GM12878 (cell line): ENCODE measurements at regions not wholly inside any gene's neighbourhood (a gene's known extent, or its start where the extent isn't known, plus 50 kb on each side); places are given as distances from the start of the nearest gene placed in this dataset.

Source experiments
- ATAC-seq: fragments of 200-7000 bp; cut with Tn5 transposase; 3 replicates; pipeline ENCODE4 v1.9.1; 2020; ENCODE audit warnings: mild to moderate bottlenecking, moderate library complexity
- BruUV-seq: library from RNA; stranded (reverse); fragments of 400-500 nt; replicated peaks from 2 replicates; lab custom pipeline; 2021; lab: Mats Ljungman, UMichigan
- CTCF ChIA-PET: fragments of 300-600 bp; sonication (Branson Sonifier 250); formaldehyde crosslinking; extraction: SDS; loops from one replicate; lab custom pipeline; 2021; ENCODE audit warnings: inconsistent platforms; lab: Yijun Ruan, JAX
- POLR2A ChIA-PET: fragments of 350-600 bp; formaldehyde crosslinking; extraction: SDS; loops from one replicate; lab custom pipeline; 2021; ENCODE audit warnings: inconsistent platforms; lab: Charles Lee
- RAD21 ChIA-PET: fragments of 300-600 bp; sonication (Branson Sonifier 250); formaldehyde crosslinking; loops from one replicate; lab custom pipeline; 2023; ENCODE audit warnings: antibody characterized with exemption; ENCODE audit not compliant: unreplicated experiment; lab: Charles Lee
- SMC1A ChIA-PET: fragments of 300-600 bp; sonication (Branson Sonifier 250); formaldehyde crosslinking; loops from one replicate; lab custom pipeline; 2023; ENCODE audit not compliant: unreplicated experiment, uncharacterized antibody; lab: Charles Lee
- DNase-seq: peaks from one replicate; pipeline ENCODE4 v3.0.0-alpha.2; 2011; ENCODE audit warnings: low read depth, low spot score
- FAIRE-seq: peaks from 3 replicates; lab custom pipeline; 2011; peaks lifted over from hg19 to GRCh38; lab: Jason Lieb, UNC
- H2AFZ ChIP-seq: 2 replicates; pipeline ENCODE4 v1.6.0; 2011; ENCODE audit warnings: low read depth, low read length, control low read depth; ENCODE audit not compliant: control insufficient read depth
- H3K27ac ChIP-seq: 2 replicates; pipeline ENCODE4 v1.5.1; 2011; ENCODE audit warnings: control low read depth; ENCODE audit not compliant: control insufficient read depth, insufficient read depth
- H3K27me3 ChIP-seq, 2 experiments: replicated peaks in 1 of 2; 2 replicates each; pipeline versions ENCODE4 v1.6.0 to v1.6.1; 2011; ENCODE audit warnings: low read length in 1 of 2; ENCODE audit not compliant: control insufficient read depth in 2 of 2, insufficient read depth in 2 of 2
- H3K36me3 ChIP-seq, 2 experiments: 2 replicates each; pipeline ENCODE4 v1.5.1; 2011; ENCODE audit warnings: low read length in 1 of 2; ENCODE audit not compliant: control insufficient read depth in 2 of 2, insufficient read depth in 2 of 2
- H3K4me1 ChIP-seq: 2 replicates; pipeline ENCODE4 v1.6.1; 2011; ENCODE audit warnings: mild to moderate bottlenecking, low read length, moderate library complexity, mixed read lengths; ENCODE audit not compliant: control insufficient read depth, insufficient read depth
- H3K4me2 ChIP-seq: 2 replicates; pipeline ENCODE4 v1.6.0; 2011; ENCODE audit warnings: control low read depth; ENCODE audit not compliant: control insufficient read depth, insufficient read depth
- H3K4me3 ChIP-seq: fragments of 200-600 bp; sonication (generic); 2 replicates; pipeline ENCODE4 v1.5.1; 2016
- H3K79me2 ChIP-seq: 2 replicates; pipeline ENCODE4 v1.6.0; 2011; ENCODE audit warnings: low read length; ENCODE audit not compliant: control insufficient read depth, insufficient read depth
- H3K9ac ChIP-seq: 2 replicates; pipeline ENCODE4 v1.8.0; 2011; ENCODE audit warnings: low read length, control low read depth, mixed read lengths; ENCODE audit not compliant: control insufficient read depth, insufficient read depth
- H3K9me3 ChIP-seq: replicated peaks from 3 replicates; pipeline ENCODE4 v1.5.1; 2011; ENCODE audit warnings: mild to moderate bottlenecking, low read length; ENCODE audit not compliant: control insufficient read depth, insufficient read depth
- H4K20me1 ChIP-seq: 2 replicates; pipeline ENCODE4 v1.6.0; 2011; ENCODE audit not compliant: control insufficient read depth, insufficient read depth
- JUND ChIP-seq: IDR thresholded peaks from 2 replicates; pipeline ENCODE4 v1.6.1; 2012; ENCODE audit warnings: low read depth, mild to moderate bottlenecking, low read length, improper control_type of control experiment, moderate library complexity
- MEF2B ChIP-seq: fragments of 450-650 bp; IDR thresholded peaks from 2 replicates; pipeline ENCODE4 v1.6.1; 2018; ENCODE audit warnings: mild to moderate bottlenecking, moderate library complexity; ENCODE audit not compliant: partially characterized antibody, poor library complexity, severe bottlenecking
- NFXL1 ChIP-seq: fragments of 450-650 bp; IDR thresholded peaks from 2 replicates; pipeline ENCODE4 v1.6.1; 2017; ENCODE audit warnings: antibody characterized with exemption, mild to moderate bottlenecking, borderline replicate concordance
- NR2C2 ChIP-seq: IDR thresholded peaks from 2 replicates; pipeline ENCODE4 v1.6.1; 2011; ENCODE audit warnings: borderline replicate concordance, low read depth; ENCODE audit not compliant: control insufficient read depth, insufficient read length
- POLR2A ChIP-seq: IDR thresholded peaks from 2 replicates; pipeline ENCODE4 v1.6.1; 2011; ENCODE audit warnings: low read depth, mild to moderate bottlenecking, low read length
- POLR2AphosphoS2 ChIP-seq: IDR thresholded peaks from 2 replicates; pipeline ENCODE4 v1.6.1; 2011; ENCODE audit warnings: low read depth, mild to moderate bottlenecking, low read length, improper control_type of control experiment, moderate library complexity
- TCF3 ChIP-seq: IDR thresholded peaks from 2 replicates; pipeline ENCODE4 v1.6.1; 2012; ENCODE audit warnings: low read depth, mild to moderate bottlenecking, low read length, borderline replicate concordance; ENCODE audit not compliant: insufficient read depth
- YY1 ChIP-seq: IDR thresholded peaks from 2 replicates; pipeline ENCODE4 v1.6.1; 2011; ENCODE audit warnings: low read depth, mild to moderate bottlenecking, low read length
- WGBS: methylation state at CpG from one replicate; pipeline ENCODE4 v1.1.6; 2016; ENCODE audit warnings: low lambda C conversion rate; ENCODE audit not compliant: insufficient replicate concordance, insufficient coverage; ENCODE audit errors: missing lambda C conversion rate; 5-methylcytosine and 5-hydroxymethylcytosine counted together
- in situ Hi-C: fragments of 300-500 bp; cut with MboI; formaldehyde crosslinking; loops from 9 replicates; pipeline ENCODE4 v1.14.3; 2018; ENCODE audit warnings: mixed read lengths
- intact Hi-C: fragments of 100-400 bp; cut with micrococcal nuclease; formaldehyde crosslinking; loops from one replicate; pipeline ENCODE4 v1.14.2; 2022; ENCODE audit not compliant: unreplicated experiment
- TF ChIP-seq, protein P1 (sequence below): fragments of 450-650 bp; IDR thresholded peaks from 2 replicates; pipeline ENCODE4 v1.6.1; 2018; ENCODE audit warnings: mild to moderate bottlenecking, low read depth, moderate library complexity; ENCODE audit not compliant: partially characterized antibody

DNA sequence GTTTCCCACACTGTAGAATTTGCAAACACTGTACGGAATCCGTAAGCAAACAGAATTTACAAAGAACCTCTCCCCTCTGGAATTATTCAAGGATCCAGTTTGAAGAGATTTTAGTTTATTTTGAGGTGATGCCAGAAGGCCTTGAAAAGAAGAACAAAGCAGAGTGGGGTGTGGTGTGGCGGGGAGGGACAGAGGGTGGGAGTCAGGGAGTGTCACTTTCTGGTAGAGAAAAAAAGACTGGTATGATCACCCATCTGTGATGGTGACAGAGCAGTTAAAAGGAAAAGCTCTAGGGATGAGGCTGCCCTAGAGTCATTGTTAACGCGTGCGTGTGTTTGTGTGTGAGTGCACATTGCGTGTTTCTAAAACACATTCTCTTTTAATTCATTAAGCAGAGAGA lies 97.0 kb upstream of the F13A1 start:
- ATAC-seq: no peak
- no TSS peak for BruUV-seq
- TF ChIP-seq NFXL1 (no peak), POLR2A (no peak), JUND (no peak), TCF3 (no peak), POLR2AphosphoS2 (no peak), YY1 (no peak), MEF2B (no peak), NR2C2 (no peak)
- TF ChIP-seq, protein P1, sequence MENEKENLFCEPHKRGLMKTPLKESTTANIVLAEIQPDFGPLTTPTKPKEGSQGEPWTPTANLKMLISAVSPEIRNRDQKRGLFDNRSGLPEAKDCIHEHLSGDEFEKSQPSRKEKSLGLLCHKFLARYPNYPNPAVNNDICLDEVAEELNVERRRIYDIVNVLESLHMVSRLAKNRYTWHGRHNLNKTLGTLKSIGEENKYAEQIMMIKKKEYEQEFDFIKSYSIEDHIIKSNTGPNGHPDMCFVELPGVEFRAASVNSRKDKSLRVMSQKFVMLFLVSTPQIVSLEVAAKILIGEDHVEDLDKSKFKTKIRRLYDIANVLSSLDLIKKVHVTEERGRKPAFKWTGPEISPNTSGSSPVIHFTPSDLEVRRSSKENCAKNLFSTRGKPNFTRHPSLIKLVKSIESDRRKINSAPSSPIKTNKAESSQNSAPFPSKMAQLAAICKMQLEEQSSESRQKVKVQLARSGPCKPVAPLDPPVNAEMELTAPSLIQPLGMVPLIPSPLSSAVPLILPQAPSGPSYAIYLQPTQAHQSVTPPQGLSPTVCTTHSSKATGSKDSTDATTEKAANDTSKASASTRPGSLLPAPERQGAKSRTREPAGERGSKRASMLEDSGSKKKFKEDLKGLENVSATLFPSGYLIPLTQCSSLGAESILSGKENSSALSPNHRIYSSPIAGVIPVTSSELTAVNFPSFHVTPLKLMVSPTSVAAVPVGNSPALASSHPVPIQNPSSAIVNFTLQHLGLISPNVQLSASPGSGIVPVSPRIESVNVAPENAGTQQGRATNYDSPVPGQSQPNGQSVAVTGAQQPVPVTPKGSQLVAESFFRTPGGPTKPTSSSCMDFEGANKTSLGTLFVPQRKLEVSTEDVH: no peak
- Histone ChIP-seq H3K4me2 (no peak overlapping the region), H3K79me2 (no peaks in the 10 kb centered on the region), H2AFZ (no peak overlapping the region), H3K9ac (no peak overlapping the region), H3K36me3 (no peaks in the 10 kb centered on the region), H3K27ac (no peak overlapping the region), H3K27me3 (no peaks in the 10 kb centered on the region), H4K20me1 (no peaks in the 10 kb centered on the region), H3K4me1 (no peaks in the 10 kb centered on the region), H3K4me3 (no peak overlapping the region), H3K9me3 (no peaks in the 10 kb centered on the region; the same call in 2 of the 3 replicates)
- ChIA-PET RAD21 (interaction anchor here (0.8 to 1.0 kb wide), 2 partner anchors 26 to 39 kb away, joined by 3 read pairs; no protein-coding TSS in a partner anchor), CTCF (interaction anchor here (0.6 to 1.2 kb wide), 3 partner anchors 10 to 65 kb away, joined by 3 to 4 read pairs (median 3); no protein-coding TSS in a partner anchor), POLR2A (no interaction called here), SMC1A (interaction anchor here (0.6 to 1.3 kb wide), 5 partner anchors 8 to 130 kb away, joined by 3 to 4 read pairs (median 3); no protein-coding TSS in a partner anchor)
- intact Hi-C loops (no loop called here), in situ Hi-C loops (no loop called here)
- FAIRE-seq: no peak
- no peak for DNase-seq
- WGBS: 85% methylated on average over 7 of the region's 7 CpGs
